ENCODE measurements at regions not wholly inside any gene's neighbourhood (a gene's known extent, or its start where the extent isn't known, plus 50 kb on each side); places are given as distances from the start of the nearest gene placed in this dataset.

- TF ChIP-seq, protein P1, sequence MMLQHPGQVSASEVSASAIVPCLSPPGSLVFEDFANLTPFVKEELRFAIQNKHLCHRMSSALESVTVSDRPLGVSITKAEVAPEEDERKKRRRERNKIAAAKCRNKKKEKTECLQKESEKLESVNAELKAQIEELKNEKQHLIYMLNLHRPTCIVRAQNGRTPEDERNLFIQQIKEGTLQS (IDR thresholded peaks at IDR 0.05), result no peak
- TF ChIP-seq EZH2phosphoT487 (IDR thresholded peaks at IDR 0.05; ENCODE audit: borderline replicate concordance), result no peak
- TF ChIP-seq TCF7L2 (IDR thresholded peaks at IDR 0.05; ENCODE audit: borderline replicate concordance, extremely low read depth, insufficient read depth, insufficient read length), result no peak
- TF ChIP-seq ZFX (IDR thresholded peaks at IDR 0.05), result no peak
- TF ChIP-seq YY1 (IDR thresholded peaks at IDR 0.05; ENCODE audit: extremely low read depth, insufficient replicate concordance, low read depth, low read length), result no peak
- TF ChIP-seq EGR1 (IDR thresholded peaks at IDR 0.05; ENCODE audit: low read depth), result no peak
- TF ChIP-seq SP1 (IDR thresholded peaks at IDR 0.05; ENCODE audit: low read depth), result no peak
Observed at GRCh38 chr9:32265037-32265436, 119.4 kb upstream of the ACO1 start (continued).

DNA sequence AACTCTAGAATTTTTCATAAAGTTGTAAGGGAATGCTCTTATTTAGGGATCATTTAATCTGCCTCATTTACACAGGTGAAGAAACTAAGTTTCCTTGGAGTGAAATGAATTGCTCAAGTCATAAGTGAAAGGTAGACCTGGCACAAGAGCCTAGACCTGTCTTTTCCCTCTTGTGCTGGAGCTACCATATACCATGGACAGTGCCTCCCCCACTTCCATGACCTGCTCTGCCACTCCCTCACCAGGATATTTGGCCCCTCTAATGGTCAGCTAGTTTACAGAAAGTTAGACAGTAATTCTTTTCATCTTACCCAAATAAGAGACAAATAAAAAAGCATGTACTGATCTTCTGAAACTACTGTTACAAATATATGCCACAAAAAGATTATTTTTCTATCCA, 105.5 kb upstream of the ACO1 start:
- ATAC-seq (no peak), DNase-seq (ENCODE audit: low read depth, low spot score) (no peak)
- Histone ChIP-seq H3K9ac (ENCODE audit: low read length) (no peak overlapping the region), H3K36me3 (ENCODE audit: control insufficient read depth in 1 of 2, insufficient read depth in 2 of 2, low read length in 2 of 2) (no peaks in the 10 kb centered on the region), H3K27ac (ENCODE audit: low read depth, low read length) (no peak overlapping the region), H3K9me2 (ENCODE audit: insufficient read depth) (no peaks in the 10 kb centered on the region), H3K27me3 (ENCODE audit: insufficient read depth, low read length) (no peaks in the 10 kb centered on the region), H4K20me1 (ENCODE audit: insufficient read depth) (no peaks in the 10 kb centered on the region), H3K4me3 (replicated peaks in 1 of 2; ENCODE audit: low read depth in 1 of 2, low read length in 2 of 2) (no peak overlapping the region), H3K4me2 (ENCODE audit: low read length) (no peak overlapping the region), H3K79me2 (ENCODE audit: insufficient read depth, low read length) (no peaks in the 10 kb centered on the region), H2AFZ (ENCODE audit: low read depth, low read length, poor library complexity, severe bottlenecking) (no peak overlapping the region), H3K4me1 (ENCODE audit: control insufficient read depth in 1 of 2, insufficient read depth in 2 of 2, low read length in 2 of 2) (no peaks in the 10 kb centered on the region), H3K9me3 (ENCODE audit: control insufficient read depth in 1 of 2, insufficient read depth in 1 of 2, low read depth in 1 of 2, low read length in 2 of 2) (no peaks in the 10 kb centered on the region)
- intact Hi-C loops (cut with micrococcal nuclease), result no loop called here
- ChIA-PET CTCF (no interaction called here), RAD21 (ENCODE audit: low non-redundant PET in 1 of 2, low total read pairs in 2 of 2, uncharacterized antibody in 2 of 2, unreplicated experiment in 2 of 2) (no interaction called here), POLR2A (no interaction called here)
- no peak for TF ChIP-seq TCF7L2 (IDR thresholded peaks at IDR 0.05; ENCODE audit: borderline replicate concordance, extremely low read depth, insufficient read depth, insufficient read length)
- peak; percentile 21; the same call in 1 of the 2 replicates for TF ChIP-seq REST (IDR thresholded peaks at IDR 0.05; ENCODE audit: low read depth)
- no peak for TF ChIP-seq ZFX (IDR thresholded peaks at IDR 0.05)
- no peak for TF ChIP-seq SIN3A (IDR thresholded peaks at IDR 0.05; ENCODE audit: low read depth)
- TF ChIP-seq, protein P1 (IDR thresholded peaks at IDR 0.05), result no peak
- TF ChIP-seq, protein P2, sequence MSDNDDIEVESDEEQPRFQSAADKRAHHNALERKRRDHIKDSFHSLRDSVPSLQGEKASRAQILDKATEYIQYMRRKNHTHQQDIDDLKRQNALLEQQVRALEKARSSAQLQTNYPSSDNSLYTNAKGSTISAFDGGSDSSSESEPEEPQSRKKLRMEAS (IDR thresholded peaks at IDR 0.05), result no peak
- BruUV-seq (replicated peaks), result no TSS peak
